Loucy (cell line): ENCODE measurements at regions not wholly inside any gene's neighbourhood (a gene's known extent, or its start where the extent isn't known, plus 50 kb on each side); places are given as distances from the start of the nearest gene placed in this dataset.

Experiments
- H2AFZ ChIP-seq: fragments of 200-600 bp; sonication (generic); 2 replicates; pipeline ENCODE4 v1.6.0; 2016; ENCODE audit warnings: antibody characterized with exemption, mild to moderate bottlenecking, low read length, moderate library complexity
- H3F3A ChIP-seq: fragments of 200-600 bp; 2 replicates; pipeline ENCODE4 v1.6.0; 2016; ENCODE audit warnings: antibody characterized with exemption, low read depth, mild to moderate bottlenecking
- H3K27me3 ChIP-seq: fragments of 200-600 bp; sonication (generic); 2 replicates; pipeline ENCODE4 v1.6.1; 2014; ENCODE audit warnings: low read length, mild to moderate bottlenecking; ENCODE audit not compliant: insufficient read depth, poor library complexity, severe bottlenecking
- H3K36me3 ChIP-seq: fragments of 200-600 bp; sonication (generic); 2 replicates; pipeline ENCODE4 v1.6.1; 2016; ENCODE audit warnings: low read length; ENCODE audit not compliant: insufficient read depth
- H3K4me1 ChIP-seq: fragments of 200-600 bp; sonication (generic); 2 replicates; pipeline ENCODE4 v1.5.1; 2014; ENCODE audit warnings: low read length, mild to moderate bottlenecking; ENCODE audit not compliant: insufficient read depth, poor library complexity, severe bottlenecking
- H3K4me2 ChIP-seq: fragments of 200-600 bp; sonication (generic); 2 replicates; pipeline ENCODE4 v1.6.0; 2014; ENCODE audit warnings: antibody characterized with exemption, low read length, low read depth, mild to moderate bottlenecking; ENCODE audit not compliant: poor library complexity, severe bottlenecking
- H3K4me3 ChIP-seq: fragments of 200-600 bp; sonication (generic); 2 replicates; pipeline ENCODE4 v1.5.1; 2014; ENCODE audit warnings: low read length, mild to moderate bottlenecking, mixed read lengths; ENCODE audit not compliant: poor library complexity, severe bottlenecking
- H3K79me2 ChIP-seq: fragments of 200-600 bp; sonication (generic); 2 replicates; pipeline ENCODE4 v1.6.1; 2014; ENCODE audit warnings: low read length; ENCODE audit not compliant: insufficient read depth
- H3K9ac ChIP-seq: fragments of 200-600 bp; sonication (generic); 2 replicates; pipeline ENCODE4 v1.6.0; 2014; ENCODE audit warnings: mild to moderate bottlenecking, low read depth, low read length, moderate library complexity; ENCODE audit not compliant: poor library complexity, severe bottlenecking
- H3K9me2 ChIP-seq: fragments of 200-600 bp; sonication (generic); replicated peaks from 2 replicates; pipeline ENCODE4 v1.6.1; 2016; ENCODE audit warnings: low read depth, low read length, mixed read lengths
- H3K9me3 ChIP-seq: fragments of 200-600 bp; sonication (generic); 2 replicates; pipeline ENCODE4 v1.6.1; 2014; ENCODE audit warnings: mild to moderate bottlenecking, antibody characterized with exemption, low read length, low read depth; ENCODE audit not compliant: insufficient read depth
- H4K20me1 ChIP-seq: fragments of 200-600 bp; sonication (generic); 2 replicates; pipeline ENCODE4 v1.6.0; 2014; ENCODE audit warnings: antibody characterized with exemption, low read length, mild to moderate bottlenecking; ENCODE audit not compliant: insufficient read depth, poor library complexity, severe bottlenecking
- EZH2phosphoT487 ChIP-seq: fragments of 200-600 bp; IDR thresholded peaks from 2 replicates; pipeline ENCODE4 v1.6.1; 2018; ENCODE audit warnings: antibody characterized with exemption, mild to moderate bottlenecking, moderate library complexity, borderline replicate concordance
- TF ChIP-seq, protein P1 (sequence below): fragments of 200-600 bp; sonication (generic); conservative IDR thresholded peaks from 2 replicates; pipeline ENCODE4 v1.5.1; 2014; ENCODE audit warnings: mild to moderate bottlenecking, antibody characterized with exemption, low read length

DNA sequence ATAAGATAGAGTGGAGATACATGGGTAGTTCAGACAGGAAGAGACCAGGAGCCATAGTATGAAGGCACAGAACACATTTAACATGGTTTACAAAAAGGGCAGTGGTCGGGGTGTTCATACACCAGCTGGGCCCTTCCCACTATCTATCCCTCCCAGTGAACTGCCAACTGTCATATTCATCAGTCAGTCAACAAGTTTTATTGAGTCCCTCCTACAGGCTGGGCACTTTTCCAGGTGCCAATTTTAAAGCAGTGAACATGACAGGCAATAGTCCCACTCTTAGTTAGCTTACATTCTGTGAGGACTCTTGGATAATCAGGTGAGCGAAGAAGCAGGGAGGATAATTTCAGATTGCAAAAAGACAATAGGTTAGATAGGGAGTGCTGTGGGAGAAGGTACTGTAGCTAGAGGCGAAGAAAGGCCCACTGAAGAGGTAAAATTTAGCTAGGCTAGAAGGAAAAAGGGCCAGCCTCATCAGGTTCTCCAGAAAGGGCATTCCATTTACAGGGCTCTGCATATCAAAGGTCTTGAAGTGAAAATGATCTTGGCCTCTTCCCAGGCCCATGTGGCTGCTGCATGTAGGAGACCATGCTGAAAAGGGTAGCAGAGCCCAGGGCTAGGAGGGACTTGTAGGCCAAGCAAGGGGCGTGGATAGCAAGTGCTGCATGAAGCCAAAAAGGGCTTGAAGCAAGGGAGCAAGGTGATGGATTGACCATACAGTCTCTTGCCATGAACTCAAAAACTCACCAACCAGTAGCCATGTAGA is 274.7 kb upstream of the SNX7 start:
- Histone ChIP-seq H3K9me2 (no peaks in the 10 kb centered on the region), H3K36me3 (no peaks in the 10 kb centered on the region), H2AFZ (peak overlapping the region; percentile 87), H3K27me3 (no peaks in the 10 kb centered on the region), H3K4me3 (no peak overlapping the region), H3K4me1 (peaks cover 66% of the 10 kb centered on the region), H3K9ac (peak overlapping the region; percentile 73), H3K79me2 (no peaks in the 10 kb centered on the region), H4K20me1 (no peaks in the 10 kb centered on the region), H3F3A (peaks cover 6% of the 10 kb centered on the region), H3K9me3 (no peaks in the 10 kb centered on the region), H3K4me2 (no peak overlapping the region)
- no peak for TF ChIP-seq EZH2phosphoT487
- TF ChIP-seq, protein P1, sequence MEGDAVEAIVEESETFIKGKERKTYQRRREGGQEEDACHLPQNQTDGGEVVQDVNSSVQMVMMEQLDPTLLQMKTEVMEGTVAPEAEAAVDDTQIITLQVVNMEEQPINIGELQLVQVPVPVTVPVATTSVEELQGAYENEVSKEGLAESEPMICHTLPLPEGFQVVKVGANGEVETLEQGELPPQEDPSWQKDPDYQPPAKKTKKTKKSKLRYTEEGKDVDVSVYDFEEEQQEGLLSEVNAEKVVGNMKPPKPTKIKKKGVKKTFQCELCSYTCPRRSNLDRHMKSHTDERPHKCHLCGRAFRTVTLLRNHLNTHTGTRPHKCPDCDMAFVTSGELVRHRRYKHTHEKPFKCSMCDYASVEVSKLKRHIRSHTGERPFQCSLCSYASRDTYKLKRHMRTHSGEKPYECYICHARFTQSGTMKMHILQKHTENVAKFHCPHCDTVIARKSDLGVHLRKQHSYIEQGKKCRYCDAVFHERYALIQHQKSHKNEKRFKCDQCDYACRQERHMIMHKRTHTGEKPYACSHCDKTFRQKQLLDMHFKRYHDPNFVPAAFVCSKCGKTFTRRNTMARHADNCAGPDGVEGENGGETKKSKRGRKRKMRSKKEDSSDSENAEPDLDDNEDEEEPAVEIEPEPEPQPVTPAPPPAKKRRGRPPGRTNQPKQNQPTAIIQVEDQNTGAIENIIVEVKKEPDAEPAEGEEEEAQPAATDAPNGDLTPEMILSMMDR = no peak

DNA sequence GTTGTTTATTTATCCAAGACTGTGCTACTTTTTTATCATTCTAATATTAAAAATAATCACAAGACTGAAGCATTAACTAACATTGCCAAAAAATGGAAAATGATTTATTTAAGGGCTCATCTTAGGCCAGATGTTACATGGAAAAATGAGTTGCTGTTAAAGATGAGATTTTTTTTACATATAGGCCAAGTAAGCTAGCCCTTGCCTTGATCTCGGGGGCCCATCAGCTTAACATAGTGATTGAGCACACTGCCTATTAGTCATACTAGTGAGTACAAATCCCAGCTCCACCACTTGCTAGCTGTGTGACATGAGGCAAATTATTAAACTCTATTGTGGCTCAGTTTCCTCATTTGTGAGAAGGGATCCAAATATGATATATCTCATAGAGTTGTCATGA is 275.9 kb upstream of the SNX7 start:
- Histone ChIP-seq H3K9me2 (no peaks in the 10 kb centered on the region), H3K36me3 (no peaks in the 10 kb centered on the region), H3K79me2 (no peaks in the 10 kb centered on the region), H3K9me3 (no peaks in the 10 kb centered on the region), H3K4me3 (no peak overlapping the region), H3K9ac (peak overlapping the region; percentile 6), H3K27me3 (no peaks in the 10 kb centered on the region), H3K4me1 (peaks cover 71% of the 10 kb centered on the region), H3F3A (peaks cover 6% of the 10 kb centered on the region), H4K20me1 (no peaks in the 10 kb centered on the region), H3K4me2 (no peak overlapping the region), H2AFZ (no peak overlapping the region)
- TF ChIP-seq, protein P1 = no peak
- no peak for TF ChIP-seq EZH2phosphoT487

DNA sequence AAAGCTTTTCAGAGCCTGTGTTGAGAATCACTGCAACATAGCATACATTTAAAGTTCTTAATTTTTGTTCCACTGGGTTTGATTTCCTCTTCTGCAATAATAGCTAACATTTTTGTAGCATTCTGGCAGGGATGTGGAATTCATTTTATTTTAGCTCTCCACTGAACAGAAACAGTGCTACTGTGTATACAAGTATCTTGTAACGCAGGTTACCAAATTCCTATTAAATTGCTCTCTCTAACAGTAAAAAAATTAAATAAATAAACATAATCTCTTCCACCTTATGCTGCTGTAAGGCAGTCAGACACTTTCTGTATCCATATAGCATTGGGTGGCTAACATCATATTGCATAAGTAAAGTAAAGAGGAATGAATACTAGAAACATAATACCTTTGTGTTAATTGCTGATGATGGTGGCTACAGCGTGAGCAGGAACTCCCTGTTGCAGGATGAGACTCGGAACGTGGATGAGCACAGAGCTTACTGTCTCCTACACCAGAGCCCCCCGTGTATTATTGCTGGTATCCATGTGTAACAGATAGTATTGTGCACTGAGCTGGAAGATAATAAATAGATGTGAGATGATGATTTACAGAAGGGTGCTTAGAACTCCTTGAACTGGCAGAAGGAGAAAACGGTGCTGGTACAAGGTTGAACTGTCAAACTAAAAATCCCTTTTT is 276.9 kb upstream of the SNX7 start:
- TF ChIP-seq, protein P1 = no peak
- no peak for TF ChIP-seq EZH2phosphoT487
- Histone ChIP-seq H3K4me1 (peaks cover 71% of the 10 kb centered on the region), H2AFZ (peak overlapping the region; percentile 3; the same call in 1 of the 2 replicates), H3K9ac (no peak overlapping the region), H3K4me2 (no peak overlapping the region), H3K27me3 (no peaks in the 10 kb centered on the region), H3K9me2 (no peaks in the 10 kb centered on the region), H3K9me3 (no peaks in the 10 kb centered on the region), H3F3A (peaks cover 6% of the 10 kb centered on the region), H3K36me3 (no peaks in the 10 kb centered on the region), H3K4me3 (no peak overlapping the region), H4K20me1 (no peaks in the 10 kb centered on the region), H3K79me2 (no peaks in the 10 kb centered on the region)
